T-helper 2 cell treated with Interferon-gamma antibody and Interleukin-4, amounts not matched to agents 100 ng/mL and 5 ng/mL, for 36 hours (primary cell): ENCODE measurements at regions not wholly inside any gene's neighbourhood (a gene's known extent, or its start where the extent isn't known, plus 50 kb on each side); places are given as distances from the start of the nearest gene placed in this dataset.

Experiments
- intact Hi-C: fragments of 100-400 bp; cut with micrococcal nuclease; formaldehyde crosslinking; loops from one replicate; pipeline ENCODE4 v1.15.1; 2023

DNA sequence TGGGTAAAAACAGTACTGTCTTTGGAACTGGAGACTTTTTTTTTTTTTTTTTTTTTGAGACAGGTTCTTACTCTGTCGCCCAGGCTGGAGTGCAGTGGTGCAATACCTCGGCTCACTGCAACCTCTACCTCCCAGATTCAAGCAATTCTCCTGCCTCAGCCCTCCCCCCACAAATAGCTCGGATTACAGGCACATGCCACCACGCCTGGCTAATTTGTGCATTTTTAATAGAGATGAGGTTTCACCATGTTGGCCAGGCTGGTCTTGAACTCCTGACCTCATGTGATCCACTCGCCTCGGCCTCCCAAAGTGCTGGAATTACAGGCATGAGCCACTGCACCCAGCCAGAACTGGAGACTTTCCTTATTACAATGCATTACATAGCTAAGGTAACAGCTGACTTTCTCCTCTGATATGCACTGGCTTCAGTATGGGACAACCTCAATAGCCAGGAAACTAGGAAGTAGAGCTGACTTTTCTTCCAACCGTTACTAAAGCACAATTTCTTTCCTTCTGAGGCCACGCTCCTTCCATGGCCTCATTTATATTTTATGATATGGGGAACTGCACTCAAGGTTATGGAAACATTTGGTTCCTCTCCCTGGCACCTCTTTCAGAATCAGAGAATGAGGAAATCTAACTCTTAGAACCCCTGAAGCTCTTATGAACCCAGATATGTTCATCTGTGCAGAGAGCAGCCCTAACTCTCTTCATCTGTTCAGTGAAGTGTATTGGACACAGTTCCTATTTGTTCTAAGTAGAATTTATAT is 53.5 kb upstream of the FAM9B start:
- intact Hi-C loops, result no loop called here

DNA sequence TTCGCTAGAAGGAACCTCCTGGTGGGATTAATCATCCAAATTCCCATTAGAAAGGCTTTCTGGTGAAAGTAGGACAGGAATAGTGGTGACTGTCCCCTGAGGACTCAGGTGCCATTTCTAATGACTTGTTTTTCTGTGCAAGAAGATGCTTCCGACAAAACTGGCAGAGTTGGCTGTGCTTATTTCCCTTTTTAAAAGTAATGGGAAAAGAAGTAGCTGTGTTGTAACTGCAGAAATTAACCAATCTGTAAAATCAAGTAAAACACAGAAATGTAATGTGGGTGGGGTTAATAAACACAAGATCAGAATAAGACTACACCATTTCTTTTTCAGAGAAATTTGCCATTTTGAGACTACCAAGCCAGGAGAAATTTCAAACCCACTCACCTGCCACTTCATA is 55.0 kb upstream of the FAM9B start:
- intact Hi-C loops, result no loop called here

DNA sequence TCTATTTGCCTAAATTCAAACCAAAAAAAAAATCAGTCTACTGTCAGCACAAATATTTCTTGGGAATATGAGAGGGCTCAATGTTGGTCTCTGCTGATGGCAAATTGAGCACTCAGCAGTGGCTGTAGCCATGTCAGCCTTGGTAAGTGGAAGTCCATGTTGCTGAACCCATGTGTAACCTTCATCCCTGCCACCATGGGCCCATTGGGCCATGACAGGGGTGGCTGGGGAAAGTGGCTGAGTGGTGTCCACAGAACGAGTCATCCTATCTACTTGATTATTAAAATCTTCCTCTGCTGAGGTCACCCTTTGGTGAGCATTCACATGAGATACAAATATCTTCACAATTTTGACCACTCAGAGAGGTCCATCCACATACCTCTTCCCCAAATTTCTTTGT is 56.8 kb upstream of the FAM9B start:
- intact Hi-C loops, result no loop called here

DNA sequence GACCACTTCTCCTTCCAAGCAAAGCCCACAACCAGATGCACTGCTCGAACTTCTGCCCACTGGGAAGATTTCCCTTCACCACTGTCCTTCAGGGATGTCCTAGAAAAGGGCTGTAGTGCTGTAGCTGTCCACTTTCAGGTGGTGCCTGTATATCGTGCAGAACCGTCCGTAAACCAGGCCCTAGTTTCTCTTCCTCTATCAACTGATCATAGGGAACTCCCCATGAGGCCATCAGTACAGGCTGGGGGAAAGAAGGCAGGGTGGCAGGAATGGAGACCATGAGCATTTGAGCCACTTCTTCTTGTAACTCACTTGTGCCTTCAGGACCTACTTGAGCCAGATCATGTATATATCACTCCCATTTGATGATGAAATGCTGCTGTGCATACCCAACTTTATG is 57.3 kb upstream of the FAM9B start:
- intact Hi-C loops, result no loop called here

DNA sequence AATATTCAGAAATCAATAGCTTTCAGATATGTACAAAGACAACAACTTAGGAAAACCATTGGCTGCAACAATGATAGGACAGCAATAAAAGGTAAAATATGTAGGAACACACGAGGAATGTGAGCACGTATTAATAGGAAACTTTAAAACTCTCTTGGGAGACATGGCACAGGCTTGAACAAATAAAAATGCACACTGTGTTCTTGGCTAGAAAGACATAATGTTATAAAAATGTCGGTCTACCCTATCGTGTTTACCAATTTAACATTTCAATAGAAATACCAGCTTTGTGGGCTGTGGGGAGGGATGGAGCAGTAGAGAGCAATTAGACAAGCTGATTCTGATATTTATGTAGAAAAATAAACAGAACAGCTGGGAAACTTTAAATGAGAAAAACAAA is 69.0 kb upstream of the FAM9B start:
- intact Hi-C loops, result no loop called here

DNA sequence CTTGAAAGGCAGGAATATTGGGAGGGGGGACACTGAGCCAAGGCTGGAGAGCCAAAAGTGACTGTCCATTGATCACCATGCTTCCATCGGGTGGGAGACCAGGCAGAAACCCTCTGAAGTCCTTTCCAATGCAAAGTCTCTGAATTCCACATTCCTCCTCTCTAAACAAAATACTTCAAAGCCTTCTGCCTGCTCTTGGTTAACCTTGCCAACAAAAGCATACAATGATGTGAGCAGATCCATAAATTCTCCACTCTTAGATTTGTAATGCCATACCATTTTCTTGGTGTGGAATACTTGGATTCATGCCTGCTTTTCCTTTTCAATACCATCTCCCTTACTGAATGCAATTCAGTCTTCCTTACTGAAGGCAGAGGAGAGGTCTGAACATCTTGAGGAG is 74.1 kb upstream of the FAM9B start:
- intact Hi-C loops, result no loop called here

DNA sequence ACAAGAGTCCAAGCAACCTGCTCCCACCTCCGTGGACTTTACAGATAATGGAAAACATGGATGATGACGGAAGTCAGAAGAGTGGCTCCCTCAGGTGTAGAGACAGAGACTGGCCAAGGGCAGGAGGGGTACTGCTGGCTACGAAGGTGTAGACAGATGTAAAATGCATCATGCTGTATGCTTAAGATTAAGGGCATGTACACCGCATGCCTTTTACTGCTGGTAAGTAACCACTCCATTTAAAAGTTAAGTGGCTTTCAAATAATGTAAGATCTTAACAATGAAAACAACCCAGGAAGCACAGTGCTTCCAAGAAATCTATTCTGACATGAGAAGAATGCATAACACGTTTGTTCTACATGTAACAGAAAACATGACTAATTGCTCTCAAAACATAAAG is 76.9 kb upstream of the FAM9B start:
- intact Hi-C loops, result no loop called here

DNA sequence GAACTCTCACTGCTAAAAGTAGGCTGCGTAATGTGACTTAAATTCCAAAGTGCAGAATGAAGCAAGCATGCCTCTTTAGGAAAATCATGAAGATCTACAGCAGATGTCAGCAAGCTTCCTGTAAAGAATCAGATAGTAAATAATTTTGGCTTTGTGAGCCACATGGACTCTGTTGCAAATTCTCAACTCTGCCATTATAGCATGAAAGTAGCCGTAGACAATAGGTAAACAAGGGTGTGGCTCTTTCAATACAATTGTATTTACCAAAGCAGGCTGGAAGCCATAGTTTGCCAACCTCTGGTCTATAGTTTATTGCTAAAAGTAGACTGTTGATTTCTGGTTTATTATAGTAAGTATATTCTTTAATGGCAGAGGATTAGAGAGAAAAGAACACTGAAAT is 80.3 kb upstream of the FAM9B start:
- intact Hi-C loops, result no loop called here

DNA sequence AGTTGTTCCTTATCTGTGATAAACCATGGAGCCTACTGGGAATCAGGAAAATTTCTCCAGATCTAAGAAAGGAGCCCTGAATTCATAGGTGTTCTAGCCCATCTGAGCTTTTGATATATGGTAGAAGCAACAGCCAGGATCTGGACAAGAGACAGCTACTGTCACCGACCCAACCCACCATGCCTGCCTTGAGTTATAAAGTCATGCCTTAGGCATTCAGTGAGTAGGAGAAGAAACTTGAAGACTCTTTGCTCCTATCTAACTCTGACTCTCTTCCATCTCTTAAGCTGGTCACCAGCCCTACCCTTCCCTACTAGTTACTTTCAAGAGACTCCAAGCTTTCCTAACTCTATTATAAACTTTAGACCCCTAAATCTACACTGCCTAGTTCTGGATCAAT is 83.9 kb upstream of the FAM9B start:
- intact Hi-C loops, result no loop called here

DNA sequence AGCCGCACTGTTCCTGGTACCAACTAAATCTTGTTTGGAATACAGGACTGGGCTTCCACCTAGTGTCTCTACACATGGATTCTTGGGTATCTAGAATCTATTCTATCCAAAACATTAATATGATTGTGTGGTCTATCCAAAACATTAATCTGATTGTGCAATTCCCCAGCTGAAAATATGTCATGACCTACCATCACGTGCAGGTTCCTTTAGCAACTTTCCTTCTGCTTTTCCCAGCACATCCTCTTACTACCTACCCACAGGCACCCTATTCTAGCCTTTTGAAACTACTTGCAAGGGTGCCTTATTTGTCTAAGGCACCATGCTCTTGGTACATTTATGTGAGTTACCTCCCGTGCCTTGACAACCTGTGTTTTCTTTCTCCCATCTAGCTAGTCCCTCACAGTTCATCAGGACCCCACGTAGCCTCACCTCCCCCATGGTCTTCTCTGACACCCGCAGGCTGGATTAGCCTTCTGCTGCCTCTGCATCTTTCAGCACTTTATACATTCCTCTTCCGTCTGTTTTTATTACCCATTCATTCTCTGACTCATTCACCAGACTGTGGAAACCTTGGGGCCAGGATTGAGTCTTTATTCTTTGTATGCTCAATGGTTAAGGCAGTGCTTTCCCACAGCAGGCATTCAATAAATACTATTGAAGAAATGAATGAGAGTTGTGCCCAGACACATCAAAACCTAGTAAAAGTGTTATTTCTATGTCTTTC is 88.8 kb upstream of the FAM9B start:
- intact Hi-C loops, result no loop called here

DNA sequence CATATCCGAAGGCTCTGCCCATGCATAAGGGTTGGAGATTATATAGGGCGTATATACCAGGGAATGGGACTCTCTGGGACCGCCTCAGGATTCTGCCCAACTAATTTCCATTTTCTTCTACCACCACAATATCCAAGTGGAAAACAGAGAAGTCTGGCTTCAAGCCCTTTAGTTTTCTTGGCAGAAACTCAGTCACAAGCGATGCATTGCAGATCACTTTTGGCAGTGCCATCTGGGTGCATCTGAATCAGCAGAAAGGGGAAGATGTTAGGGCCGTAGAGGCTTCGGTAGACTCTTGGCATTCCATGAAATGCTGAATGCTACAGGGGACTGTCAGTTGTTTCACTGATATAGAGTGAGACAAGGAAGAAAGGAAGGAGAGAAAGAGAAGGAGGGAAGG is 94.1 kb upstream of the FAM9B start:
- intact Hi-C loops, result no loop called here

DNA sequence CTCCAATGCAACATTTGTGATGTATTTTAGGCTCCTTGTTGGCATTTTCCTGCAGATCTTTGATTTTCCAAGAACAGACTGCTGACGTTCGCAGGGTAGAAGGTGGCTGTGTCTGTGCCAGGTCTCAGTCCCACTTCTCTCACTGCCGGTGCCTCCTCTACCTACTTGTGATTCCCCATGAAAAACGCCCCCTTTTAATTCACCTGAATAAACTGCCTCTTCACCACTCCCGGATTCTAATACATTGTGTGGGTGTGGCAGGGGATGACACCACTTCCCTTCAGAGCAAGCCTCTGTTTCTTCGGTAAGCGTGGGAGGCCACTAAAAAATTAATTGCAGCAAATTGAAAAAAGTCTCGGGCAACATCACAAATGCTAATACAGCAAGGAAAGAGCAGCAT is 96.1 kb upstream of the FAM9B start:
- intact Hi-C loops, result no loop called here

DNA sequence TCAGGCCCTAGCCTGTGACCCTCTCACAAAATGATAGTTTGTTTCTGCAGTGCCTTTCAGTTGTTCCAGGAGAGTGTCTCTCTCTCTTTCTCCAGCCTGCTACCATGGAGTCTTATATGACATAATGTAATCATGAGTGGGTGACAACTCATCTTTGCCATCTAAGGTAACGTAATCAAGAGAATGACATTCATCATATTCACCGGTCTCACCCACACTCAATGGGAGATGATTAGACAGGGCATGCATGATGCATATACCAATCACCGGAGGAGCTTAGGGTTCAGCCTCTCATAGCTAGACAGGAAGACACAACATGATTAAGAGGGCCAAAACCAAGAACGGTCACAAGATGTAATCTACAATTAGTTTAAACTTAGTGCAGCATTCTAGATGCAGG is 97.1 kb upstream of the FAM9B start:
- intact Hi-C loops, result no loop called here

DNA sequence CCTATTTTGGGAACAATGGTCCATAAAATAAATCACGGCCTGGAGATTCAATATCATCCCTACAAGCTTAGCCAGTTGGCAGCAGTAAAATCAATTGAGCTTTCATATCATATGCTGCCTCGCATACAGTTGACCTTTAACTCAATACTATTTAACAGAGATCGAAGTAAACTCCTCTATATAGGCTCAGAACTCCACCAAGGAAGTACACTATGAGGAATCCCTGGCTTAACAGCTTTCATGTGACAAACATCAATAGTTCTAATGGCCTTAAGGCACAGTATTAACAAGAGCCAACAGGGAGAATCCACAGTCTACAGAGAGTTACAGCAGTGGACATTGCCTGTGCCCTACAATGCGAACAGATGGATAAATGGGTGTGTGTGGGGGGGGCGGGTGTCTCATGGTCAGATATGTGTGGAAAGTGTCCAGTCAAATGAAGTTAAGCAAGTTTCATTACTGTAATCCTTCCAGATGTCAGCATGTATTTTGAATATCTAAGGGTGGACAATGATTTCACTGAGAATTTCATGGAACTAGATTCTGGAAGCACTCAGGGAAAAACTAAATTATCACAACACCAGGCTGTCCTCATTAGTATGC is 98.2 kb upstream of the FAM9B start:
- intact Hi-C loops, result no loop called here

DNA sequence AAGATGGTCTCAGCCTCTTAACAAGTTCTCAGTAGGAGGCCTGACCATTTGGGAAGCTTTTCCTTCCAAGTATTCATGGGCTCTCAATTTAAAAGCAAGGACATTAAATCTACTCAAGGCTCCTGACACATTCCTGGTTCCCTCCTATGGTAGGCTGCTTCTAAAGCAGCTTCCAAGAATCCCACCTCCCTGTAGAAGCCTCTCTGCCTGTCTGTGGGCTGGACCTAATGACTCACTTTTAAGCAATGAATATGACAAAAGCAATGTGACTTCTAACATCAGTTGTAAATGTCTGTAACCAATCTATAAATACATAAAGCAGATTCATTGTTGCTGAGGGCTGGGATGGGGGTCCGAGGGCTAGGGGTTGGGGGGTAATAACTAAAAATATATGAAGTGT is 99.5 kb upstream of the FAM9B start:
- intact Hi-C loops, result no loop called here

DNA sequence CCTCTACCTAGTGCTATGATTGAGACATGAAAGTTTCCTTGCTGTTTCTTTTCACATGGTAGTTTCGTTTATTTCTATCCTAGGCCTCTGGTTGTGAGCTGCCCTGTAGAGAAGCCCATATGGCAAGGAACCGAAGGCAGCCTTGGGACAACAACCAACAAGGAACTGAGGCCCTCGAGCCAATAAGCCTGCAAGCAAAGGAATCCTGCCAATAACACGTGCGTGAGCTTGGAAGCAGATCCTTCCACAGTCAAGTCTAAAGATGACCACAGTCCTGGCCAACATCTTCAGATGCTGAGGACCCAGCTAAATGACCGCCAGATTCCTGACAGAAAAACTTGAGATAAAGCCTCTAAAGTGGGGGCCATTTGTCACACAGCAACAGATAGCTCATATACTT is 100.4 kb upstream of the FAM9B start:
- intact Hi-C loops, result no loop called here

DNA sequence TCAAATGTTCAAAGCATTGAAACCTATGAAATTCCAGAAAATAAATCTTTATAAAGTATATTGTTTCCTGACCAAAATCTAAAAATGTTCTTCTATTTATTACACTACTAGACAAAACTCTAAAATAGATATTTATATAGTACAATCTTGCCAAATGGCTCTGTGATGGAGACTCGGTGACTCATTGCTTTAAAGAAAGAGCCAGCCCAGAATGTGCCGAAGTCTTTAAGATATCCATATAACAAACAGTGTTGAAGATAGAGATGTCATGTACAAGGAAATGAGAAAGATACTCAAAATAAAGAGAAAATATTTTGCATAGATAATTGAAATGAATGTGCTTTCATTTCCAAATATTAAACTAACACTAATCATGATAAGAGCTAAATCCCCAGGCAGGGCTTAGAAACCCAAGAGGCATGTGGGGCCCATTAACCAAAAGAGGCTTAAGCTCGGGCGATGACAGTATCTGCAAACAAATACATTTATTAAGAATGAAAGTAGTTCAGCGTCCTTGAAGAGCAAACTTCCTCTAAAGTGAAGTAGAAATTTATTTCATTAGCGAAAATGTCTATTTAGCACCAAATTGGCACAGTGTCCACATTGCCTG is 102.1 kb upstream of the FAM9B start:
- intact Hi-C loops, result no loop called here

DNA sequence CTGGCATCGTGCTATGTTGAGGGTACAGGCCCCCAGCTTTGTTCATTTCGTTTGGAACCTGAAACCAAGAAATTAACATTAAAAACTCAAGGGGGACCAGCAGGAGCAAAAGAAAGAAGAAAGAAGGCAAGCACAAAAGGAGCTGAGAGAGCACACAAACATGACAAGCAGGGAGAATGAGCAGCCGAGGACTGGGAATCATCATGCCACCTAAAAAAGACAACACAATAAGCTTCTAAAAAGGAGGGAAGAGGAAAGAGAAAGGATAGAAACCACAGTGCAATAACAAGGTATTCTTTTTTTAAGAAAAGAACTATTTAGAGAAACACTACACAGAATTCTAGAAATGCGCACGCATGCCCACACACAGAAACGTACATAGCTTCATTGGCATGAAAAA is 103.2 kb upstream of the FAM9B start:
- intact Hi-C loops, result no loop called here

DNA sequence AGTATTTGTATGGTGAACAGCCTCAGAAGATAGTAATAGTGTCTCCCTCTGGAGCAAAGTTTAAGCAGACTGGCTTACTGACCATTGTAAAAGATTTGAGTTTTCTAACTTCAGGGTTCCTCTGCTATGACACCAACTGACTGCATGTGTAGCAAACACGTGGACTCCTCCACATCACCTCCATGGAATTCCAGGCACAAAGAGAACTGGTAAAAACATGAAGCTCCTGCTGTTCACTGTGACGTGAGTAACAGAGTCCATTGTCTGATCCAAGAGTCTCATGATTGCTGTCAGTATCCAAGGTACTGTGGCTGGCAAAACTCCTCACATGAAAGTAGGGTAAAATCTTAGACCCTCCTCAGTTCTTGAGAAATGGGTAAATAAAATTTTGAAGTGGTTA is 107.6 kb upstream of the FAM9B start:
- intact Hi-C loops, result no loop called here

DNA sequence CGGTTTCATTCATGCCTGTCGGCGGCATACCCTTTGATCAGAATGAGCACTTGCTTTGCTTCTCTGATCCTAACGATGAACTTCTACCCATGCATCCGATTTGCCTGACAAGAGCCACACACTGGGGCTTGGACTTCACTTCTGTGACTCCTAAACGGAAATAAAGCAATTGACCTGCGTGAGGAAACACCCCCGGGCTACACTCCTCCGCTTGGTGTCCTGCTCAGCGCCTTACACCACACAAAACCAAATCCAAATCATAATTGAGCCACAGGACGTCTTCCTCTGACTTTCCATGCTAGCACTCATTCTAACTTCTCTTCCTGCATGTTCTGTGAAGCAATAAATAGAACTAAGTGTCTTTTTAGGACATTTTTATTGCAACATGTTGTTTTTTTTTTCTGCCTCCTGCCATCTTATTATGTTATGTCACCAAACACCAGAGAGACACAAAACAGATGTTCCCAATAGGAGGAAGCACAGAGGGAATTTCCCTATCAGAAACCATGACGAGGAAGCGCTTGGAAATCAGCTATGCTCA is 110.8 kb upstream of the FAM9B start:
- intact Hi-C loops, result no loop called here

DNA sequence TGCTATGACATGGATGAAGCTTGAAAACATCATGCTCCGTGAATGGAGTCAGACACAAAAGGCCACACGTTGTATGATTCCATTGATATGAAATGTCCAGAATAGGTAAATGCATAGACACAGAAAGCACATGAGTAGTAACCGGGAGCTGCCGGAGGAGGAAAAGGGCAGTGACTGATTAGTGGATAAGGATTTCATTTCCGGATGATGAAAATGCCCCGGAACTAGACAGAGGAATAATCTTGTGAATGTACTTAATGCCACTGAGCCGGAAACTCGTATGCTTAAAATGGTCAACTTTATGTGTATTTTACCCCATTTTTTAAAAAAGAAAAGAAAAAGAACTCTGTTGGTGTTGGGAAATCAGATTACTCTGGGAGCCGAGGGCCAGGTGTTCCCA is 112.7 kb upstream of the FAM9B start:
- intact Hi-C loops, result no loop called here

DNA sequence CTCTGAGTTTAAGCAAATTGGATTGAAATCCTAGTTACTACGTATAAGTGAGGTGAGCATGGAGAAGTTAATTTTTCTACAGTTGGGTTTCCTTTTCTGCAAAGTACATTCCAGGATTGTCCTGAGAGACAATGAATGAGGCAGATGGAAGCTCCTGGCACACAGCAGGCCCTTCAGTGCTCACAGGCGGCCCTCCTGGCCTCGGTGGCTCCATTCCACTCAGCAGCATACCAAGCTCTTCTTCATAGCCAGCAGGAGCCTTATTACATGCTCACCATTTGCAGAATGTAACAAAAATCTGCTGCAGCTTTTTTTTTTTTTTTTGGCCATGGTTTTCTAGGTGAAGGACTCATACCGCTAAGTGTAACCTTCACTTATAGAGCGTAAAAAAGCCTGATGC is 113.2 kb upstream of the FAM9B start:
- intact Hi-C loops, result no loop called here
